Stimulated activated naive B cell treated with anti-CD40 and anti-IgM and Interleukin-4, amounts not matched to agents 10 μg/mL and 1 μg/mL and 100 μg/mL, for 72 hours (primary cell): ENCODE measurements at regions not wholly inside any gene's neighbourhood (a gene's known extent, or its start where the extent isn't known, plus 50 kb on each side); places are given as distances from the start of the nearest gene placed in this dataset.

Experiments
- ATAC-seq, 2 donors: fragments of 150-1000 bp; cut with Tn5 transposase; replicated peaks; 2 replicates each; pipeline ENCODE4 v1.10.0; 2021; ENCODE audit warnings: moderate library complexity in 1 of 2
- DNase-seq: peaks from one replicate; pipeline ENCODE4 v3.0.0; 2021
- H3K27ac Mint-ChIP-seq: one replicate; pipeline ENCODE4 v1.8.0; 2022; ENCODE audit warnings: mild to moderate bottlenecking, mixed read lengths
- H3K27me3 Mint-ChIP-seq, 2 donors: one replicate each; pipeline ENCODE4 v1.8.0; 2022; ENCODE audit warnings: mixed read lengths in 2 of 2
- H3K36me3 Mint-ChIP-seq, 2 donors: one replicate each; pipeline ENCODE4 v1.8.0; 2022; ENCODE audit warnings: mixed read lengths in 2 of 2, mild to moderate bottlenecking in 1 of 2
- H3K4me1 Mint-ChIP-seq, 2 donors: one replicate each; pipeline ENCODE4 v1.8.0; 2022; ENCODE audit warnings: mixed read lengths in 2 of 2, mild to moderate bottlenecking in 1 of 2
- H3K4me3 Mint-ChIP-seq, 2 donors: one replicate each; pipeline ENCODE4 v1.8.0; 2022; ENCODE audit warnings: mild to moderate bottlenecking in 2 of 2, mixed read lengths in 2 of 2, moderate library complexity in 1 of 2
- H3K9me3 Mint-ChIP-seq, 2 donors: one replicate each; pipeline ENCODE4 v1.8.0; 2022; ENCODE audit warnings: mixed read lengths in 2 of 2, mild to moderate bottlenecking in 1 of 2

DNA sequence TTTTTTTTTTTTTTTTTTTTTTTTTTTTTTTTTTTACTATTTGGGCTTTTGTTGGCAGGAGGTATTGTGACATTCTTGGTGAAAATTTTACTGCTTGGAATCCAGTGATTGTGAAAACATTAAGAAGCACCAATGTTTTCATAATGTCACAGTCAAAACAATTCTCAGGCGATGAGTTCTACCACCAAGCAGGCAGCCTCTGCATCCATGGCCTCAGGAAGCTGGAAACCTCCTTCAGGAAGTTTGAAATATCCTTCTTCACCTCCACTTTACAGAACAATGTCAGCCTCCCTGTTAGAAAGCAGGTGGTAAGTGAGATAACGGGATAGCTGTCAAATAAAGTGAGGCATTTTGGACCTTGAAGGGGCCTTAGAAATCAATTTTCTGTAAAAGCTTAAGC, 98.3 kb downstream of the MEX3B start:
- Mint-ChIP-seq H3K4me1 (peaks cover 0 to 3% of the 10 kb centered on the region in 2 donors), H3K4me3 (no peak overlapping the region), H3K27ac (no peak overlapping the region), H3K36me3 (no peaks in the 10 kb centered on the region), H3K27me3 (peaks cover 4 to 6% of the 10 kb centered on the region in 2 donors), H3K9me3 (no peaks in the 10 kb centered on the region)
- DNase-seq (no peak), ATAC-seq (no peak)

DNA sequence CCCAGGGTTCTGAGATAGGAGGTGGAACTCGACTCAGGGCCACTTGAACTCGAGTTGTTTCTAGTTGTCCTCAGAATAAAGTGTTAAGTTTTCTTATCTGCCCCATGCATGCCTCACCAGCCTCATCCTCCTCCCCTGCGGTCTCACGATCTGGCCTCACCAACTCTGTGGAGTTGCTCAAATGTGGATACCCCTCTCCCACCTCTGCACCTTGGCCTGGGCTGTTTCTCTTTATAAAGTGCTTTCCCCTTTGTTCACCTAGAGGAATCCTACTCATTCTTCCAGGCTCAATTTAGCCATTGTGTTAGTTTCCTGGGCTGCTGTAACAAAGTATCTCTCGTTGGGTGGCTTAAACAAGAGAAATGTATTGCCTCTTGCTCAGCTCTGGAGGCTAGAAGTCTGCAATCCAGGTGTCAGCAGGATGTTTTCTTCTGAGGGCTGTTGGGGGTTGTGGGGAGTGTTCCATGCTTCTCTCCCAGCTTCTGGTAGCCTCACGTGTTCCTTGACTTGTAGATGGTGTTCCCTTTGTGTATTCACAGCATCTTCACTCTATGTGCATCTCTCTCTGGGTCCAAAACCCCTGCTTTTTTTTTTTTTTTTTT, 100.7 kb downstream of the MEX3B start:
- H3K4me3 Mint-ChIP-seq = no peak overlapping the region
- H3K27ac Mint-ChIP-seq = no peak overlapping the region
- peaks cover 6 to 7% of the 10 kb centered on the region in 2 donors for H3K27me3 Mint-ChIP-seq
- no peak for DNase-seq
- H3K4me1 Mint-ChIP-seq = peaks cover 0 to 3% of the 10 kb centered on the region in 2 donors
- ATAC-seq = no peak
- H3K9me3 Mint-ChIP-seq = peaks cover 3 to 4% of the 10 kb centered on the region in 2 donors
- no peaks in the 10 kb centered on the region for H3K36me3 Mint-ChIP-seq

DNA sequence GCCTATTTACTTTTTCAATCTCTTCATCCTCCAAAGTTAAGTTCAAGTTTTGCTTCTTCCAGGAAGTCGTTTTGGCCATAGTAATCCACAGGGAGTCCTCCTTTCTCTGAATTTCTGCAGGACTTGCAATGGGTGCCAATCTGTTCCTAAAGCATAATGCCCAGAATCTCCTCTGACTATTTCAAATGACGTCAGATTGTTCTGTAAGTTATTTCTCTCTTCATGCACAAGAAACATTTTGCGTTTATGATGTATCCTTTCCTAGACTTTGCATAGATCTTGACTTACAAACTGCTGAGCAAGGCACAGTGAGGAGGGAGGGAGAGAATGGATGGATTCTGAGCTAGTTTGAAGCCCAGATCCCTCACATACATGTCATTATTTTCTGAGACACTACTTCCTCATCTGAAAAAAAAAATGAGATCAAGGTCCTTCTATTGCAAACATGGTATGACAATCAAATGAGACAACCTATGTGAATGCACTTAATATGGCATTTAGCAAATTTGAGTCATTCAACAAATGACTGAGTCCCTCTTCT, 103.1 kb downstream of the MEX3B start:
- Mint-ChIP-seq H3K9me3 (peaks cover 4 to 6% of the 10 kb centered on the region in 2 donors), H3K4me3 (no peak overlapping the region), H3K27ac (no peak overlapping the region), H3K36me3 (no peaks in the 10 kb centered on the region), H3K4me1 (no peaks in the 10 kb centered on the region), H3K27me3 (peaks cover 6 to 7% of the 10 kb centered on the region in 2 donors)
- no peak for ATAC-seq
- no peak for DNase-seq

DNA sequence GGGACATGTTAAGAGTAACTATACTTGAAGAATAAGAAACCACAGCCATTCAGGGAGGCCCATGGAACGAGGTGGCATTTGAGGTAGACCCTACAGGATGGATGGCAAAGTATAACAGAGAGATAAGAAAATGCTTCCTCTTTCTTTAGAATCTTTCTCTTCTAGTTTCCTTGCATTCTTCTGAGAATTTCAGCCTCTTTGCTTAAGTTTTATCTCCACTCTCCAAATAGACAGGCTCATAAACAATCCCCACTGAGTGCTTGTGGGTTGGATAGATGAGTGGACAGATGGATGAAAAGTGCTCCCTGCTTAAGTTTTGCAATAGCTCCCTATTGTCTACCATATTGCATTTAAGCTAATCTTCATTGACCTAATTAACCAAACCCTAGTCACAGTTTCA, 103.7 kb downstream of the MEX3B start:
- ATAC-seq (no peak), DNase-seq (no peak)
- Mint-ChIP-seq H3K27ac (no peak overlapping the region), H3K36me3 (no peaks in the 10 kb centered on the region), H3K4me3 (no peak overlapping the region), H3K27me3 (peaks cover 11 to 13% of the 10 kb centered on the region in 2 donors), H3K9me3 (peaks cover 4 to 6% of the 10 kb centered on the region in 2 donors), H3K4me1 (no peaks in the 10 kb centered on the region)

DNA sequence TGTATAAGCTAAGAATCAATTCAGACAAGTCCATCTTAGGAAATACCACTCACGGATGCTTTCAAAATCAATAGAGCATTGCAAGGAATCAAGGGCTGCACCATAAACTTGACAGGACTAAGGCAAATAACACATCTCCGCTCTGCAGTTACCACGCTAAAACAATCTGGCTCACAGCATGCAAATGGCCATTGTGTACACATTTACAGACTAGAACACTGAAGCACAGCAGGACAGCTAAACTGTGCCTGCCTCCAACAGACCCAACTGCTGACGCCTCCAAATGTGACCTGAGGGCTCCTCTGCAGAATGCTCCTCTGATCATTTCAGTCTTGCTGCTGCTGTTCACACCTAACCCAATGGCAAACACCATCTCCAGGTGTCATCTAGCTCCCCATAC, 104.3 kb downstream of the MEX3B start:
- ATAC-seq (no peak), DNase-seq (no peak)
- Mint-ChIP-seq H3K27ac (no peak overlapping the region), H3K27me3 (peaks cover 11 to 13% of the 10 kb centered on the region in 2 donors), H3K9me3 (peaks cover 4 to 6% of the 10 kb centered on the region in 2 donors), H3K36me3 (no peaks in the 10 kb centered on the region), H3K4me3 (no peak overlapping the region), H3K4me1 (no peaks in the 10 kb centered on the region)

DNA sequence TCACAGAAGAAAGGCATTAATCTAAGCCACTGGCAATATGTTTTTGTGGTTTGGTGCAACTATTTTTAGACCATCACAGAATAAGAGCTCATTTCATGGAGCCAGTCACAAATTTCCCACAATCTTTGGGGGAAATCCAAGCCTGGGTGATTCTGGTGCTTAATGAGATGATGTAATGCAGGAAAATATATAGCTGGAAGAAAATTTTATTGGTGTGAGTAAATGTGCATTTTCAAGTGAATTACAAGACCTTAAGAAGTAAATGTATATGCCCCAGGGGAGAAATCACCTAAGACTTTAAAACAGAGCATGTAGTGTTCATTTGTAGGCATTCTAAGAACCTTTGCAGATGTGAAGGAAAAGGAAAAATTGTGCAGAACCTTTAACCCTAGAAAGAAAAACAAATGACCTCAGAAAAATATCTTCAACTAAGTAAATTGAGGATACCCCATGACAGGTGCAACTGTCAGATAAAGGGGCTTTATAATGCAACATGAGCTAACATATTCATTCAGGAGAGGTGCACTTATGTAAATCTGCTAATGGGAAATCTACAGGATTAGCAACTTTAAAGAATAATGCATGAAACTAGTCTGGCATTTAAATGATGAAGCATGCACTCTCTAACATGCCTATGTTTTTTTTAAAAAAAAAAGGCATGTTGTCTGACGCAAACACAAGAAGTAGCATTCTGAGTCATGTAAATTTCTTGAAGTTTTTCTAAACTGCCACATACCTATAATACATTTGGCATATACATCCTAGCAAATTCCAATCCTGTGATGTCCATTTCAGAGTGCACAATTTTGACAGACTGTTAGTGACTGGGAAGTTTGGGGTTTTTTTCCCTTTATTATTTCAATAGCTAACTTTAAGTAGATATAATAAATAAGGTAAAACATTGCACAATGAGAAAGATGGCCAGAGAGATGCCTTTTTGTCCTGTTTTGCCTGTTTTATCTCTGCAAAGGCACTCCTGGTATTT, 105.1 kb downstream of the MEX3B start:
- H3K4me3 Mint-ChIP-seq = no peak overlapping the region
- ATAC-seq (no peak), DNase-seq (no peak)
- H3K9me3 Mint-ChIP-seq = peaks cover 4 to 6% of the 10 kb centered on the region in 2 donors
- no peaks in the 10 kb centered on the region for H3K4me1 Mint-ChIP-seq
- no peaks in the 10 kb centered on the region for H3K36me3 Mint-ChIP-seq
- no peak overlapping the region for H3K27ac Mint-ChIP-seq
- H3K27me3 Mint-ChIP-seq = peaks cover 11 to 13% of the 10 kb centered on the region in 2 donors

DNA sequence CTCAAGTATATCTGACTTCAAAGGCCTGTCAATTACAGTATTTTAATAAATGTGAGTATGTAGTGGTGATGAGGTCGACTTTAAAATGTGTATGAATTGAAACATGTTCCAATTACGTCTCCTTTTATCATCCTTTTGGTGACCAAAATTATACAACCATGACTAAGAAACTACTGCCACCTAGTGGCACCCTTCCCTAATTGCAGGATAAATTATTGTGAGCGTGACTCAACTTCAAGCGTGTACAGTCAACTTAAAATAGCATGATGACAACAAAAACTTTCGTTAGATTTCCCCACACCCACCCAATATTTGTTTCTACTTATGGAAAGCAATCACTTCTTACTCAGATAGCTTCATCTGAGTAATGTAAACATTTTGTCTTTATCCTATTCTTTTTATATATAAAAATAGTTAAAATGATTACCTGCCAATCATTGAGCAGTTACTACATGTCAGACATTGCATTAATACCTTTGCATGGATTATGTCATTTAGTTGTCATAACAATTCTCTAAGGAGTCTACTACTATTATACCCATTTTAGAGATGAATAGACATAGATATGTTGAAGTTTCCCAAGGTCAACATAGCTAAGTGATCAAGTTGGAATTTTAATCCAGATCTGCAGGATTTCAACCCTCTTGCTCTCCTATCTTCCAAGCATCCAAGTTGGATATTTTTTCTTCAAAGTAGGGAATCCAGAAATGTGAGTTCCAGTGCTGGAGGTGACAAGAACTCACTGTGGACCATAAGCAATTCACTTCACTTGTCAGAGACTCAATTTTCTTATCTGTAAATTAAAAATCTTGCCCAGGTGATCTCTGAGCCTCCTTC, 106.0 kb downstream of the MEX3B start:
- DNase-seq = peak; percentile 33
- Mint-ChIP-seq H3K36me3 (no peaks in the 10 kb centered on the region), H3K9me3 (peaks cover 4 to 6% of the 10 kb centered on the region in 2 donors), H3K4me1 (no peaks in the 10 kb centered on the region), H3K27ac (no peak overlapping the region), H3K4me3 (no peak overlapping the region), H3K27me3 (peaks cover 6 to 9% of the 10 kb centered on the region in 2 donors)
- no peak for ATAC-seq

DNA sequence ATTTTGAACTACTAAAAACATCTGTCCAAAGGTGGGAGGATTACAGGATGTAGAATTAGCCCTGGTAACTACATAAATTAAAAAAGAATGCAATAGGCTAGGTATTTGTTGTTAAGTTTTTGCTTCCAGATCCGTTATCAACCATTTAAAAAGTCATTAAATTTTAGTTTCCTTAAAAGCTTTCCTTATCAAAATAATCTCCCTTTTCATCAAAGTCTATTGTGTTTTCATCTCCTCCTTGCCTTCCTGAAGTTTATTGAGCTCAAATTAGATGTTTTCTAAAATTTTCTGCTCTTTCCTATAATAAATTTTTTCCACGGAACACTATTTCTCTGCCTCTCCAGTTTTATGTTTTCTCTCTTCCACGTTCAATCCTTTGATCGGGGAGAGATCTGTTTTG, 108.6 kb downstream of the MEX3B start:
- Mint-ChIP-seq H3K27ac (no peak overlapping the region), H3K4me3 (no peak overlapping the region), H3K4me1 (no peaks in the 10 kb centered on the region), H3K9me3 (peaks cover 4 to 6% of the 10 kb centered on the region in 2 donors), H3K36me3 (no peaks in the 10 kb centered on the region), H3K27me3 (peaks cover 5 to 9% of the 10 kb centered on the region in 2 donors)
- DNase-seq (no peak), ATAC-seq (no peak)

DNA sequence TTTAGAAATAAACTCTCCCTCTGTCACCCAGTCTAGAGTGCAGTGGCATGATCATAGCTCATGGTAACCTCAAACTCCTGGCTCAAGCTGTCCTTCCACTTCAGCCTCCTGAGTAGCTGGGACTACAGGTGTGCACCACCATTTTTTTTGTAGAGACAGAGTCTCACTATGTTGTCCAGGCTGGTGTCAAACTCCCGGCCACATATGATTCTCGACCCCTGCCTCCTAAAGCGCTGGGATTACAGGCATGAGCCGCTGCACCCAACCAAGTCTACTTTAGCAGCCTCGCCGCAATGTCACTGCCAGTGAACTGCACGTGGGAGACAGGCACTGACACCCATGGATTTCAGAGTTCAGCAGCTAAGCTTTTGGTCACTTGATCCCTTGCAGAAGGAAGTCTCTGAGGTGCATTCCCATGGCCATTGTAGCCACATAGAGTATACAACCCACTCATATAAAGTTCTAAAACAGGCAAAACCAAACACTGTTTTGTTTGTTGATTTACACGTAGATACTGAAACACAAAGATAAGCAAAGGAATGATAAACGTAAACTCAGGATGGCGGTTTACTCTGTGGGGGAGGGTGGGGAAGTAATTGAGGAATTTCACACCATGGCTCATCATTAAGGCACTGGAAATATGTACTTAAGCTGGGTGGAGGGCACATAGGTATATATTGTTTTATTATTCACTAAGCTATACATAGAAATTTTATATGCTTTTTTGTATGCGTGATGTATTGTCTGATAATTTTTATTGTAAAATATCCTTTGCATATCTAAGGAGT, 115.0 kb downstream of the MEX3B start:
- no peak overlapping the region for H3K27ac Mint-ChIP-seq

DNA sequence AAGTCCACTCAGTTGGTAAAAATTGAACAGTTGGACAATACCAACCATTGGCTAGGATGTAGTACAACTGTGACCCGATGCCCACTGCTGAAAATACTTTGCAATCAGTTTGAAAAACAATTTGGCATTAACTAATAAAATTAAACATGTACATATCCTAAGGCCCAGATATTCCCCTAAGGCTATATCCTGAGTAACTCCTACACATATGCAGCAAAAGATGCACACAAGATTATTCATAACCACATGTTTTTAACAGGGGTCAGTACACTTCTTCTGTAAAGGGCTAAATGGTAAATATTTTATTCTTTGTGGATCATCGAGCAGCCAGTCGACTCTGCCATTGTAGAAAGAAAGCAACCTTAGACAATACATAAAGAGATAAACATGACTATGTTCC, 116.3 kb downstream of the MEX3B start:
- Mint-ChIP-seq H3K36me3 (no peaks in the 10 kb centered on the region), H3K27me3 (peaks cover 0 to 4% of the 10 kb centered on the region in 2 donors)

More for the DNA sequence above, 115.0 kb downstream of the MEX3B start:
- H3K36me3 Mint-ChIP-seq = no peaks in the 10 kb centered on the region
- DNase-seq (no peak), ATAC-seq (no peak)
- H3K4me1 Mint-ChIP-seq = no peaks in the 10 kb centered on the region
- H3K4me3 Mint-ChIP-seq = no peak overlapping the region
- peaks cover 0 to 3% of the 10 kb centered on the region in 2 donors for H3K27me3 Mint-ChIP-seq
- no peaks in the 10 kb centered on the region for H3K9me3 Mint-ChIP-seq

DNA sequence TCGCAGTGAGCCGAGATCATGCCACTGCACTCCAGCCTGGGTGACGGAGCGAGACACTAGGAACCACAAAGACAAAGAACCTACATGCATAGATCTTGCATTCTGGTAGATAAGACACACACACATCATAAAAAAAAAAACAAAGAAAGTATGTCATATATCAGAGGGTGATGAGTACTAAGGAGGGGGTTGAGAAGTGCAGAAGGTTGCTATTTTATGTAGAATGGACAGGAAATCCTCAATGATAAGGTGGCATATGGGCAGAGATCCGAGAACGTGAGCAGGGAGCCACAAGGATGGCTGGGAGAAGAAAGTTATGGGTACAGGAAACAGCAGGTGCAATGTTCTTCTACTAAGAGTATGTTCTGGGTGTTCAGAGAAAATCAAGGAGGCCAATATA, 118.8 kb downstream of the MEX3B start:
- Mint-ChIP-seq H3K4me3 (no peak overlapping the region), H3K4me1 (no peaks in the 10 kb centered on the region), H3K9me3 (no peaks in the 10 kb centered on the region), H3K27ac (no peak overlapping the region), H3K27me3 (peaks cover 0 to 4% of the 10 kb centered on the region in 2 donors), H3K36me3 (no peaks in the 10 kb centered on the region)
- no peak for DNase-seq
- no peak for ATAC-seq

More for the DNA sequence above, 116.3 kb downstream of the MEX3B start:
- DNase-seq (no peak), ATAC-seq (no peak)
- Mint-ChIP-seq H3K27ac (no peak overlapping the region), H3K4me1 (no peaks in the 10 kb centered on the region), H3K4me3 (no peak overlapping the region), H3K9me3 (no peaks in the 10 kb centered on the region)

DNA sequence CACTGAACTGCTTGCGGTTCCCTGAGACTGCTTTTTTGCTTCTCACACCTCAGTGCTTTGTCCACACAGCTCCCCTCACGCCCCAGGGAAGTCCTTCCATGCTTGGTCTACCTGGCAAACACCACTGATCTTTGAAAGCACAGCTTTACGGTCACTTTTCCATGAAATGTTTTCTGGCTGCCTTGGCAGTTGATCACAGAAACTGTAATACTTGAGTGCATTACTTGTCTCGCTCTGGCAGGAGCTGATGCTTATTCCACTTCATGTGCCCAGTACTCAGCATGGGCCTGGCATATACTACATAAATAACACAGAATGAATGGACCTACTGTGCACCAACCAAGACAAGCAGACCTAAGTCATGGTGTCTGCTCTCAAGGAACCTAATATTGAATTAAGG, 121.1 kb downstream of the MEX3B start:
- ATAC-seq = no peak
- Mint-ChIP-seq H3K4me1 (no peaks in the 10 kb centered on the region), H3K27me3 (peaks cover 4 to 6% of the 10 kb centered on the region in 2 donors), H3K4me3 (no peak overlapping the region), H3K9me3 (peaks cover 14% of the 10 kb centered on the region in 2 donors), H3K36me3 (peaks cover 6% of the 10 kb centered on the region in 2 donors), H3K27ac (no peak overlapping the region)
- no peak for DNase-seq

DNA sequence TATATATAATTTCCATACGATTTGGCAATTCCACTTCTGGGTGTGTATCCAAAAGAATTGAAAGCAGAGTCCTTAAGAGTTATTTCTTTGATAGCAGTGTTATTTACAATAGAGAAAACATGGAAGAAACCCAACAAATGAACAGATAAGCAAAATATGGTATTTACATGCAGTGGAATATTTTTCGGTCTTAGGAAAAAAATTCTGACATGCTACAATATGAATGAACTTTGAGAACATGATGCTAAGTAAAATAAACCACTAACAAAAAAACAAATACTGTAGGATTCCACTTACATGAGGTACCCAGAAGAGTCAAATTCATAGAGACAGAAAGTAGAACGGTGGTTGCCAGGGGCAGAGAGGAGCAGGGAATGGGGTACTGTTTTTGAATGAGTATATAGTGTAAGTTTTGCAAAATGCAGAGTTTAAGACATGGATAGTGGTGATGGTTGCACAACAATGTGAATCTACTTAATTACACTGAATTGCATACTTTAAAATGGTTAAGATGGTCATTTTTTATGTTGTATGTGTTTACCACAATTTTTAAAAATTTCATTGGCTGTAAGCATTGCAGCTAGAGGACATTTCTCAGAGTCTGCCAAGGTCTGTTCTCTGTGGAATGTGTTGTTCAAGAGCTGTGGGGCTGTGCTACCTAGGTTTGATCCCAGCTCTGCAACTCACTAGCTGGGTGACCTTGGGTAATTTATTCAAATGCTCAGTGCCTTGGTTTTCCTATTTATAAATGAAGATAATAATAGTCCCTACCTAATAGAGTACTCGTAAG, 122.1 kb downstream of the MEX3B start:
- ATAC-seq (no peak), DNase-seq (no peak)
- no peaks in the 10 kb centered on the region for H3K4me1 Mint-ChIP-seq
- no peak overlapping the region for H3K27ac Mint-ChIP-seq
- H3K27me3 Mint-ChIP-seq = peaks cover 4 to 6% of the 10 kb centered on the region in 2 donors
- peaks cover 6% of the 10 kb centered on the region in 2 donors for H3K36me3 Mint-ChIP-seq
- no peak overlapping the region for H3K4me3 Mint-ChIP-seq
- H3K9me3 Mint-ChIP-seq = peaks cover 14 to 17% of the 10 kb centered on the region in 2 donors
